CD14-positive monocyte (primary cell): ENCODE measurements at regions not wholly inside any gene's neighbourhood (a gene's known extent, or its start where the extent isn't known, plus 50 kb on each side); places are given as distances from the start of the nearest gene placed in this dataset.

Experiments used
- DNase-seq, 3 donors: peaks; one replicate each; pipeline ENCODE4 v3.0.0-alpha.2; 2011 to 2022
- H2AFZ ChIP-seq: 2 replicates; pipeline ENCODE4 v1.6.0; 2012; ENCODE audit warnings: mild to moderate bottlenecking, low read depth, low read length, inconsistent platforms; ENCODE audit not compliant: insufficient read depth, poor library complexity, severe bottlenecking
- H3K27ac ChIP-seq, 2 donors: 1 replicate in 1 of 2; 2 replicates in 1 of 2; pipeline ENCODE4 v1.5.1; 2012 to 2013; ENCODE audit warnings: low read length in 2 of 2, control low read depth in 1 of 2, inconsistent platforms in 1 of 2, low read depth in 1 of 2, mild to moderate bottlenecking in 1 of 2
- H3K27me3 ChIP-seq, 2 donors: one replicate each; pipeline versions ENCODE4 v1.6.0 to v1.6.1; 2011 to 2013; ENCODE audit warnings: low read length in 2 of 2; ENCODE audit not compliant: control insufficient read depth in 2 of 2, insufficient read depth in 2 of 2
- H3K36me3 ChIP-seq, 2 donors: replicated peaks in 1 of 2; 1 replicate in 1 of 2; 2 replicates in 1 of 2; pipeline versions ENCODE4 v1.5.1 to v1.6.1; 2012 to 2013; ENCODE audit warnings: low read length in 2 of 2, control low read depth in 1 of 2, inconsistent platforms in 1 of 2, mild to moderate bottlenecking in 1 of 2; ENCODE audit not compliant: insufficient read depth in 2 of 2, control insufficient read depth in 1 of 2
- H3K4me1 ChIP-seq, 2 donors: 1 replicate in 1 of 2; 2 replicates in 1 of 2; pipeline versions ENCODE4 v1.5.1 to v1.6.1; 2012 to 2013; ENCODE audit warnings: low read length in 2 of 2, control low read depth in 1 of 2, inconsistent platforms in 1 of 2, mild to moderate bottlenecking in 1 of 2, moderate library complexity in 1 of 2; ENCODE audit not compliant: insufficient read depth in 2 of 2, control insufficient read depth in 1 of 2
- H3K4me2 ChIP-seq: replicated peaks from 2 replicates; pipeline ENCODE3; 2012; ENCODE audit warnings: low read length, moderate library complexity, mild to moderate bottlenecking; ENCODE audit not compliant: poor library complexity, severe bottlenecking; ENCODE audit errors: extremely low read depth
- H3K4me3 ChIP-seq, 3 experiments: fragments of 200-600 bp in 1 of 3; sonication (generic) in 1 of 3; replicated peaks in 1 of 3; 1 replicate in 2 of 3; 2 replicates in 1 of 3; pipeline ENCODE4 v1.5.1; 2011 to 2013; ENCODE audit warnings: low read length in 3 of 3, mild to moderate bottlenecking in 3 of 3, control low read depth in 2 of 3, low read depth in 2 of 3, inconsistent platforms in 1 of 3, moderate library complexity in 1 of 3
- H3K79me2 ChIP-seq: 2 replicates; pipeline ENCODE4 v1.6.0; 2012; ENCODE audit warnings: mild to moderate bottlenecking, control low read depth, inconsistent platforms, low read length, moderate library complexity; ENCODE audit not compliant: insufficient read depth
- H3K9ac ChIP-seq: 2 replicates; pipeline ENCODE4 v1.6.0; 2017; ENCODE audit warnings: low read length, mild to moderate bottlenecking; ENCODE audit not compliant: insufficient read depth, poor library complexity, severe bottlenecking
- H3K9me3 ChIP-seq, 2 donors: replicated peaks in 1 of 2; 1 replicate in 1 of 2; 2 replicates in 1 of 2; pipeline versions ENCODE4 v1.5.1 to v1.6.1; 2012 to 2013; ENCODE audit warnings: low read length in 2 of 2, control low read depth in 1 of 2; ENCODE audit not compliant: control insufficient read depth in 1 of 2, insufficient read depth in 1 of 2
- H4K20me1 ChIP-seq: 2 replicates; pipeline ENCODE4 v1.6.0; 2012; ENCODE audit warnings: mild to moderate bottlenecking, low read length, control low read depth, moderate library complexity; ENCODE audit not compliant: insufficient read depth
- H3K27ac Mint-ChIP-seq, 7 donors: one replicate each; pipeline ENCODE4 v1.8.0; 2020; ENCODE audit warnings: mild to moderate bottlenecking in 7 of 7, mixed read lengths in 7 of 7, moderate library complexity in 6 of 7, inconsistent platforms in 2 of 7
- H3K27me3 Mint-ChIP-seq, 3 donors: one replicate each; pipeline ENCODE4 v1.8.0; 2021 to 2022; ENCODE audit warnings: low read depth in 3 of 3, mild to moderate bottlenecking in 3 of 3, mixed read lengths in 3 of 3, moderate library complexity in 3 of 3, inconsistent platforms in 1 of 3
- H3K36me3 Mint-ChIP-seq, 2 donors: one replicate each; pipeline ENCODE4 v1.8.0; 2020; ENCODE audit warnings: mixed read lengths in 2 of 2, inconsistent platforms in 1 of 2, mild to moderate bottlenecking in 1 of 2
- H3K4me1 Mint-ChIP-seq: one replicate; pipeline ENCODE4 v1.8.0; 2020; ENCODE audit warnings: mild to moderate bottlenecking, mixed read lengths
- H3K4me3 Mint-ChIP-seq, 2 donors: one replicate each; pipeline ENCODE4 v1.8.0; 2020; ENCODE audit warnings: mild to moderate bottlenecking in 2 of 2, mixed read lengths in 2 of 2, moderate library complexity in 1 of 2
- H3K9me3 Mint-ChIP-seq, 7 donors: one replicate each; pipeline ENCODE4 v1.8.0; 2020 to 2022; ENCODE audit warnings: mixed read lengths in 7 of 7, mild to moderate bottlenecking in 6 of 7, moderate library complexity in 6 of 7, inconsistent platforms in 2 of 7
- CTCF ChIP-seq: fragments of 200-600 bp; IDR thresholded peaks from one replicate; pipeline ENCODE4 v1.8.0; 2022; ENCODE audit warnings: antibody characterized with exemption, mild to moderate bottlenecking
- WGBS: methylation state at CpG from one replicate; pipeline ENCODE4 v1.1.5; 2013; ENCODE audit warnings: missing lambda C conversion rate; ENCODE audit not compliant: insufficient coverage; 5-methylcytosine and 5-hydroxymethylcytosine counted together
- intact Hi-C, 2 donors: fragments of 100-400 bp; cut with micrococcal nuclease; formaldehyde crosslinking; loops; one replicate each; pipeline versions ENCODE4 v1.15.0 to v1.15.1; 2023

- Histone ChIP-seq H3K9ac (no peak overlapping the region), H3K4me1 (no peaks in the 10 kb centered on the region), H3K79me2 (no peaks in the 10 kb centered on the region), H3K27me3 (no peaks in the 10 kb centered on the region), H4K20me1 (no peaks in the 10 kb centered on the region), H3K9me3 (no peaks in the 10 kb centered on the region), H3K4me2 (no peak overlapping the region), H2AFZ (no peak overlapping the region), H3K4me3 (no peak overlapping the region), H3K27ac (no peak overlapping the region), H3K36me3 (no peaks in the 10 kb centered on the region)
- intact Hi-C loops = no loop called here
- Mint-ChIP-seq H3K27me3 (no peaks in the 10 kb centered on the region), H3K4me1 (no peaks in the 10 kb centered on the region), H3K27ac (no peak overlapping the region), H3K9me3 (peaks cover 0 to 3% (median 2%) of the 10 kb centered on the region in 7 donors), H3K4me3 (no peak overlapping the region), H3K36me3 (no peaks in the 10 kb centered on the region)
- no peak for DNase-seq
- TF ChIP-seq CTCF = no peak
- no CpG with 5 or more reads among the region's 2 CpGs for WGBS
Observed at GRCh38 chr1:164930241-164930640, 371.3 kb downstream of the PBX1 start.

GRCh38 chr1:164928232-164928812, 369.3 kb downstream of the PBX1 start:
- Histone ChIP-seq H3K36me3 (no peaks in the 10 kb centered on the region), H3K79me2 (no peaks in the 10 kb centered on the region), H3K4me1 (no peaks in the 10 kb centered on the region), H4K20me1 (no peaks in the 10 kb centered on the region), H3K9ac (no peak overlapping the region), H3K4me2 (no peak overlapping the region), H2AFZ (no peak overlapping the region), H3K9me3 (no peaks in the 10 kb centered on the region), H3K27me3 (no peaks in the 10 kb centered on the region), H3K4me3 (no peak overlapping the region), H3K27ac (no peak overlapping the region)
- Mint-ChIP-seq H3K27ac (no peak overlapping the region), H3K9me3 (peaks cover 0 to 3% (median 0%) of the 10 kb centered on the region in 7 donors), H3K36me3 (no peaks in the 10 kb centered on the region), H3K4me1 (no peaks in the 10 kb centered on the region), H3K4me3 (no peak overlapping the region), H3K27me3 (no peaks in the 10 kb centered on the region)
- intact Hi-C loops = no loop called here
- WGBS = 100% methylated on average over 1 of the region's 6 CpGs
- no peak for TF ChIP-seq CTCF
- DNase-seq = no peak
